Globus pallidus (tissue), 1 donor: ENCODE measurements at regions not wholly inside any gene's neighbourhood (a gene's known extent, or its start where the extent isn't known, plus 50 kb on each side); places are given as distances from the start of the nearest gene placed in this dataset.
A peak's percentile ranks its signal among the peaks of the same experiment; 100 is the strongest.

Source experiments
- DNase-seq: peaks from one replicate; pipeline ENCODE4 v3.0.0-alpha.2; 2015; ENCODE audit warnings: low spot score

DNA sequence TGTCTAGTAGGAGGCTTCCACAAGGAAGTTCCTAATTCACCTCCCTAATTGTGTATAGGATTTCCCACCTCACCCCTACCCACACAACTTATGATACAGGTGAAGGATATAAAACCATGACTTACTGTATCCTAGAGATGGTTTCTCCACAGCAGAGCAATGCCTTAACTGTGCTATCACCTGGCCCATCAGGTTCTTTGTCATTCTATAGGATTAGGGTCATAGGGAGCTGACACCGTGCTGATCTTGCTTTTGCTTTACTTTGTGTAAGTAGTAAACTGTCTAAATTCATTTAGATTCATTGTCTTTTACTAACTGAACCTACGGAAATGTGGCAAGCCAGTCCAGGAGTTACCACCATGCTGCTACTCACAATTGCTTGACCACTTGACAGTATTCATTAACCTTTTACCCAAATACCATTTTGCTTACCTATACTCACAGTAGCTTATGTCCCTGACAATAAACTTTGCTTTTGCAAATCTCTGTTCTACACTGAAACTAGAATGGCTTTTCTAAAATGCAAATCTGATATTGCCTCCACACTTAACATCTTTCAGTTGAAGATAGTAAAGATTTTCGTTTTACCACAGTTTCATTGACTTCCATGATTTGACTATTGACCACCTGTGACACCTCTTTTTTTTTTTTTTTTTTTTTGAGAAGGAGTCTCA lies 147.6 kb downstream of the IFI44 start:
- no peak for DNase-seq

DNA sequence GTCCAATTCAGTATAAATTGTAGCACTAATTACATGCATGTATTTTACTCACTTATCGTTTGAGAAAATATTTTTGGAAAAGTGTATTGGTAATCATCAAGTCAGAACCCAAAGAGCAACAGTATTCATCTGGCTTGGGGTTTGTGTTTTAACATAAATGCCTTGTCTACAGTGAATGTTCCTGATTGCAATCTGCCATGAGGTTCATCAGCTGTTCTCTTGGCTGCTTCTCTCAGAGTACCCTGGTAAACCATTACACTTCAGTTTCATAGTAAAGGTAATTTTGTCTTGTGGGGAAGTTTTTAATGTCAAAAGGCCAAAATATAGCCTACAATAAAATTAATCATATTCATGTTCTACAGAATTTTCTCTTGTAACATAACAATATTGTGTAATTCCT lies 150.3 kb downstream of the IFI44 start:
- no peak for DNase-seq

DNA sequence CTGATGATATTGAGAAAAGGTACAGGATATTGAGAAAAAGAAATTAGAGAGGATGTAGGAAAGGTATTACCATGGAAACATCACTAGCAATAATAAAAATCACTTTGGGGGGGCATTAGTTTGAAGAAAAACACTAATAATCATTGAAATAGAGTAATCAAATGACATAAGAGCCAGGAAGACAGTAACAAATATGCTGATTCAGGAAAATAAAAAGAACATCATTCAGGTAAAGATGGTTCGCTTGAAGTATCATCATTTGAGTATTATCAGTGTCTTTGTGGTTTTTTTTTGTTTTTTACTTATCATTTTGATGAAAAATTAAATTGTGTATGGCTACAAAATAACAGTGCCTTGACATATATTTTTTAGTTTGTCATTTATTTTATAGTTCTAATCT lies 164.5 kb downstream of the IFI44 start:
- no peak for DNase-seq

DNA sequence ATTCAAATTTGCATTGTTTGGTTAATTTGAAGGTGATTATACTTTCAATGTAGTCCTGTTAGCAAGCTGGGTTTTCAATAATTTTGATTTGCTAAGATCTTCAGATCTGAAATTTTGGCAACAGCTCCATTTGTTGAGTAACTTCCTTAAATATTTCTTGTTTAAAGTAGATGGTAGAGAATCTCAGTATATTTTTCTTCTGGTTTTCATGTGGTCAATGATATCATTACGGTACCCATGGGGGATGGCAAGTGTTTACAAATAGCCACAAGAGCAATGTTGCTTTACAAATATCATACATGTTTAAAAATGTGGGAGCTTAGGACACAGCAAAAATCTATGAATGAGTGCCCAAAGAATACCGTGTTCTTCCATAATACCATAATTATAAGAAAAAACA lies 175.9 kb downstream of the IFI44 start:
- no peak for DNase-seq

DNA sequence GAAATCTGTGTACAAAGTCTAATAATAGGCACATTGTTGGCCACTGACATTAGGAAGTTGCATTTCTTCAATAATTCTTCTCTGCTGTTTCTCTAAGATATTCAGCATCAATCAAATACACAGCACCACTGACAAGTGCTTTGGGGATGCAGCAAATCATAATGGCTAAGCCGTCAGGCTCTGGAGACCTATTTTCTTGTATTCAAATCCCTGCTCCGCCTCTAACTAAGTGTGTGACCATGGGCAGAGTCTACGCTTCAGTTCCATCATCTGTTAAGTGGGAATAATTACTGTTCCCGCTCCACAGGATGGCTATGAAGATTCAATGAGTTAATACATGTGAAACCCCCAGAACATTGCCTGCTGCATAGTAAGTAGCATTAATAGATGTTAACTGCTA lies 176.9 kb downstream of the ADGRL4 start:
- no peak for DNase-seq

DNA sequence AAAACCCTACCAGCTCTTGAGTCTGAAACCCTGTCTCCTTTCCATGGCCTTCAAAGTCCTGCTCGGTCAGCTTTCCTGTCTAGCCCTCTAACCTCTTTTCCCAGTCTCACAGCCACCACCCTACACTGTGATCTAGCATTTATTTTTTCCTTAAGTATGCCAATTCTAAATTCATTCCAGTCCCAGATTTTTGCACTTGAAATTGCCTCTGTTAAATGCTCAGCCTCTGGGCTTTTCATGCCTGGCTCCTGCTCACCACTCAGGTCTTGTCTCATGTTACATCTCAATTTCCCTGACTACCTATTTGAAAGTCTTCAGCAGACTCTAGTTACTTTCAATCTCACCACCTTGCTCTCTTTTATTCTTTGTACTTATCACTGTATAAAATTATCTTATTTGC lies 176.2 kb downstream of the ADGRL4 start:
- no peak for DNase-seq

DNA sequence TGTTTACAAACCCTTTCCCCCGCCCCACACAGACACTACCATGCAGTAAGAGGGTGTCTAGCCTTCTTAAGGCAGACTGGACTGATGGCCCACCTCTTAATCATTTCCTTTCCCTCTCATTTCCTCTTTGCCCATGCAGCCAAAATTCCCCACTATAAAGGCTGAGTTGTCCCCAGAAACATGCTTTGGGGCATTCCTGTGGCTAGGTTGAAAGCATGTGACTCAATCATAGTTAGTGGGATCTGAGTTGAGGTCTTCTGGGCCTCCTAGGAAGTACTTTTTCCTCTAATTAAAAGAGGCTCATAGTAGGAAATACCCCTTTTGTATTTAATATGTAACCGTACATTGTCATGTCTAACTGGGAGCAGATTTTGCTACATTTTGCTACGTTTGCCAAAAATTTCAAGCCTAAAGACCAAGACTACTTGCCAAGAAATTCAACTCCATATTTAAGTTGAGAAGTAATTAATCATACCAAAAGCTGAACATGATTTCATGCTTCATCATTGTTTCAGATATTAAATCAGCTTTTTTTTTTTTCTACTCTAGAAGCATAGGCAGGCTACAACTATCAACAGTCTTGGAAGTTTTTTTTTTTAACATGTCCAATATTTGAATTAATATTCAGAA lies 174.7 kb downstream of the ADGRL4 start:
- no peak for DNase-seq

DNA sequence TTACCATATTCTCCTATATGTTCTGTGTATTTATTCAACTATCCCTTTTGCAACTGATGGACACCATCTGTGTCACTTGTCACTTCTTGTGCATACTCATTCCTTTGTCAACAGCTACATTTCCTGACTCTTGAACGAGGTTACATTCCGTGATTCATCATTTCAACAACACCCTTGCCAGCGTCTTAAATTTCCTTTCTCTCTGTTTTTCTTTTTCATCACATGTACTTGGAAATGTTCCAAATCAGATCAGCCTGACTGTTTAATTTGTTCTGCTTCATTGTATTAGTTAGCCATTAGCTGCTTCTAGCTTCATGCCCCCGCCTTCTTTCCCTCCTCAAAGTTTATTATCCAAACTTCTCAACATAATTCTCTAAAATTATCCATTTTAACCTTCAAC lies 173.0 kb downstream of the ADGRL4 start:
- DNase-seq: no peak

DNA sequence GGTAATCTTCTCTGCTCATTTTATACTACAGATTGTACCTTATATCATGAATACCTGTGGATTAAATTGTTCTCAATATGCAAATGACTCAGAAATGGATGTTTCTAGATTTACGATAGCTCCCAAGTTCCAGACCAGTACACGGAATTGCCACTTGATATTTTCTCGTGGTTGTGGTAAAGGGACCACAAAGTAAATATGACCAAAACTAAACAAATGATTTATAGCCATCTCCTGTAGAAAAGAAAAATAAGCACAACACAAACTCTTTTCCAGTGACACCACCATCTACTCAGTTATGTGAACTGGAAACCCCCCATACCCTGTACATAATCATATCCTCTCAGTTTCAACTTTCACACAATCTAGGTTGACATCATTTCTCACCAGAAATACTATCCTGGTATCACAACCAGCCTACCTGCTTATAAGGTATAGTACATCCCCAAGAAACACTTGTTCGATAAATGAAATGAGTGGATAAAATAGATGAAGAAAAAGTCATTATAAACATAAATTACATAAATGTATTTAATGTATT lies 172.3 kb downstream of the ADGRL4 start:
- DNase-seq: no peak

DNA sequence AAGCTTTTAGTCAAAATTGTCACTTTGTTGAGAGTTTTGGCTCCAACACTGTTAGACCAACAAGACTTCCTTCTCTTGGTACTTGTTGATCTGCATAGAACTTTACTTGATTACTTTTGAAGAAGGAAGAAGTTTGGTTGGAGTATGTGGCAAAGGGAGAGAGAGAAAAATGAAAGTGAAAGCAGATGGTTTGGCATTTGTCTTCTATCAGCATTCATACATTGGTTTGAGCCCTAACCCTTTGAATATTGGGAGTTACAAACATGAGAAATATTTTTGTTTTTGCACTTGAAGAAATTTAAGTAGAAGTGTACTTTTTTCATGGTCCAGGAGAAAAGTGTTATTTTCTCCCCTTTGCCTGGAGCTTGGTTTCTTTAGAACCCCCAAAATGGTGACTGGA lies 169.8 kb downstream of the ADGRL4 start:
- no peak for DNase-seq

DNA sequence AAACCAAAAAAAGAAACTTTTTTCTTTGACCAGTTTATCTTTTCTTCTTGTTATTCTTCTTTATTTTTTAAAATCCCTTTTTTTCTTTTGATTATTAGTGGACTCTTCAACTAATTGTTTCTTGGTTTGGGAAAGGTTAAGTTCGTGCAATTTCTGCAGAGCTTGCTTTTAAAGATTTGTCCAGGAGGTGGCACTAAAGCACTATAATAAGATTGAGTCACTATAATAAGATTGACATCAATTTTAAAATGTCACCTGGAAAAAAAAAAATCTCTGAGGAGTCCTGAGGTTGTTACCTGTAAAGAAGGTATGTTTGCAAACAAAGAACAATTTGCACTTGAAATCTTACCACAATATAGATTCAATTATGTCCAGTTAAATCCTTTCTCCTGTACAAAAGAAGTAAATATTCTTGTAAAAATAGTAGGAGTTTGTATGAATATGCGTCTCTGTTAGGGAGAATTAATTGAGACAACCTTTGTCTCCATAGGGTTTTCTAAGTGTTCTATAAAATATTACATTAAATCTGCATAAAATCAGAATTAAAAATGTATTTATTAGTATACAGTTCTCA lies 166.7 kb downstream of the ADGRL4 start:
- DNase-seq: peak; percentile 45
